Caki2 (cell line): ENCODE measurements at regions not wholly inside any gene's neighbourhood (a gene's known extent, or its start where the extent isn't known, plus 50 kb on each side); places are given as distances from the start of the nearest gene placed in this dataset.
"Not testable (repeated sequence)": the region's sequence is repeated elsewhere in the genome, so short reads cannot be mapped to it uniquely, and the experiment has no call there.

Source experiments
- DNase-seq: peaks from one replicate; pipeline ENCODE4 v3.0.0-alpha.2; 2015; ENCODE audit warnings: low read depth
- in situ Hi-C: cut with HindIII; loops from 2 replicates; pipeline ENCODE4 v1.10.0; 2016; ENCODE audit warnings: low sequenced_read_pairs, low pct_unique_long_range_greater_than_20kb, mixed read lengths

- no peak for DNase-seq
- in situ Hi-C loops: no loop called here
Observed at GRCh38 chr6:137967689-137968454, 100.8 kb downstream of the TNFAIP3 start.

- DNase-seq: no peak
- in situ Hi-C loops: no loop called here
Observed at GRCh38 chr6:137968455-137968804, 101.4 kb downstream of the TNFAIP3 start.

GRCh38 chr6:137968901-137969300 is 101.8 kb downstream of the TNFAIP3 start:
- DNase-seq: no peak
- in situ Hi-C loops: no loop called here

- in situ Hi-C loops: no loop called here
- no peak for DNase-seq
Observed at GRCh38 chr6:137969874-137970273, 102.8 kb downstream of the TNFAIP3 start.

GRCh38 chr6:137970368-137970767 is 103.3 kb downstream of the TNFAIP3 start:
- no peak for DNase-seq
- in situ Hi-C loops: no loop called here

- DNase-seq: no peak
- in situ Hi-C loops: no loop called here
Observed at GRCh38 chr6:137973201-137973600, 106.1 kb downstream of the TNFAIP3 start.

GRCh38 chr6:137975188-137975940 is 108.3 kb downstream of the TNFAIP3 start:
- DNase-seq: peak; percentile 26
- in situ Hi-C loops: no loop called here

- DNase-seq: no peak
- in situ Hi-C loops: no loop called here
Observed at GRCh38 chr6:137976430-137976829, 109.4 kb downstream of the TNFAIP3 start.

GRCh38 chr6:137977206-137977605 is 110.1 kb downstream of the TNFAIP3 start:
- DNase-seq: no peak
- in situ Hi-C loops: no loop called here

- DNase-seq: no peak
- in situ Hi-C loops: no loop called here
Observed at GRCh38 chr6:137977814-137978213, 110.8 kb downstream of the TNFAIP3 start.

- DNase-seq: no peak
- in situ Hi-C loops: no loop called here
Observed at GRCh38 chr6:137978252-137978896, 111.3 kb downstream of the TNFAIP3 start.

GRCh38 chr6:137979263-137979662 is 112.2 kb downstream of the TNFAIP3 start:
- in situ Hi-C loops, DNase-seq: not testable (repeated sequence)

GRCh38 chr6:137980777-137981176 is 113.7 kb downstream of the TNFAIP3 start:
- no peak for DNase-seq
- in situ Hi-C loops: no loop called here

GRCh38 chr6:137981758-137982157 is 114.7 kb downstream of the TNFAIP3 start:
- no peak for DNase-seq
- in situ Hi-C loops: no loop called here

- DNase-seq: no peak
- in situ Hi-C loops: no loop called here
Observed at GRCh38 chr6:137982418-137983189, 115.5 kb downstream of the TNFAIP3 start.

- DNase-seq: no peak
- in situ Hi-C loops: no loop called here
Observed at GRCh38 chr6:137983269-137983668, 116.2 kb downstream of the TNFAIP3 start.

GRCh38 chr6:137989664-137990063 is 117.6 kb downstream of the PERP start:
- in situ Hi-C loops: no loop called here
- no peak for DNase-seq

- in situ Hi-C loops: no loop called here
- DNase-seq: no peak
Observed at GRCh38 chr6:137995371-137995770, 111.8 kb downstream of the PERP start.
